Transverse colon (tissue), 3 donors: ENCODE measurements at regions not wholly inside any gene's neighbourhood (a gene's known extent, or its start where the extent isn't known, plus 50 kb on each side); places are given as distances from the start of the nearest gene placed in this dataset.

Source experiments
- CTCF ChIP-seq, 5 experiments: fragments of 200-600 bp in 3 of 5; fragments of 450-650 bp in 2 of 5; sonication (generic) in 3 of 5; IDR thresholded peaks; 1 replicate in 2 of 5; 2 replicates in 3 of 5; pipeline ENCODE4 v1.5.1; 2016 to 2017; ENCODE audit warnings: antibody characterized with exemption in 5 of 5, inconsistent platforms in 3 of 5, mild to moderate bottlenecking in 2 of 5, moderate library complexity in 1 of 5
- EP300 ChIP-seq: sonication (generic); formaldehyde crosslinking; IDR thresholded peaks from one replicate; pipeline ENCODE4 v1.6.1; 2017; ENCODE audit warnings: antibody characterized with exemption, low read depth

DNA sequence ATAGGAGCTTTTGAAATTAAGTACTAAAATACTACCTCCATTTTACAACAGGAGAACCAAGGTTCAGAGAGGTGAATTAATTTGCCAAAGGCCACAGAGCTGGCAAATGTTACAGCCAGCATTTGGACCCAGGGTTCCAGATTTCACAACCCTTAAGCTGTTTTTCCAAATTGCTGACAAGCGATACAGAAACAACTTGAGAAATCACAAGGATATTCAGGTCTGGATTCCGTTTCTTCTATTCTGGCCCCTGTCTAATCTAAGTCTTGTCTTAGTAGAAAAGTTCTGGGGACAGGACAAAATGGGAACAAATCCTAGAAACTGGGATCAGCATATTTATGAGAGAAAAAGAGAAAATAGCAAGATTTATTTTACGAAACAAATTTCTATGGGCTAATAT, 103.1 kb upstream of the PRLR start:
- TF ChIP-seq CTCF (IDR thresholded peaks at IDR 0.05): no peak
- no peak for TF ChIP-seq EP300
